H1 (cell line): ENCODE measurements at regions not wholly inside any gene's neighbourhood (a gene's known extent, or its start where the extent isn't known, plus 50 kb on each side); places are given as distances from the start of the nearest gene placed in this dataset.

ENCODE experiments used
- CTCF ChIA-PET: fragments of 300-600 bp; sonication (Branson Sonifier 250); formaldehyde crosslinking; loops from one replicate; lab custom pipeline; 2021; ENCODE audit not compliant: partially characterized antibody; lab: Charles Lee
- POLR2A ChIA-PET: fragments of 300-600 bp; sonication (Branson Sonifier 250); formaldehyde crosslinking; loops from one replicate; lab custom pipeline; 2021; ENCODE audit warnings: inconsistent platforms; ENCODE audit not compliant: partially characterized antibody; lab: Charles Lee
- DNase-seq, 2 experiments: peaks; one replicate each; pipeline versions ENCODE4 v3.0.0 to v3.0.0-alpha.2; 2010 to 2022; ENCODE audit warnings: low spot score in 2 of 2, low read depth in 1 of 2, mixed read lengths in 1 of 2
- FAIRE-seq: peaks from 2 replicates; lab custom pipeline; 2011; peaks lifted over from hg19 to GRCh38; lab: Jason Lieb, UNC
- H2AFZ ChIP-seq: 2 replicates; pipeline ENCODE4 v1.8.1; 2012; ENCODE audit warnings: low read length, inconsistent platforms
- H2AK5ac ChIP-seq: 2 replicates; pipeline ENCODE4 v1.6.1; 2013; ENCODE audit warnings: low read depth, low read length
- H2BK120ac ChIP-seq: replicated peaks from 2 replicates; pipeline ENCODE3; 2013; ENCODE audit warnings: low read depth, low read length, inconsistent platforms
- H2BK12ac ChIP-seq: 2 replicates; pipeline ENCODE4 v1.6.1; 2013; ENCODE audit warnings: low read depth, low read length
- H2BK15ac ChIP-seq: 2 replicates; pipeline ENCODE4 v1.6.1; 2013; ENCODE audit warnings: low read length
- H2BK20ac ChIP-seq: 2 replicates; pipeline ENCODE4 v1.6.1; 2013; ENCODE audit warnings: low read length
- H2BK5ac ChIP-seq: 2 replicates; pipeline ENCODE4 v1.6.1; 2013; ENCODE audit warnings: low read depth, low read length
- H3K14ac ChIP-seq: 2 replicates; pipeline ENCODE4 v1.6.1; 2013; ENCODE audit warnings: inconsistent platforms; ENCODE audit not compliant: insufficient read length
- H3K18ac ChIP-seq: 2 replicates; pipeline ENCODE4 v1.6.1; 2013; ENCODE audit warnings: low read length; ENCODE audit errors: extremely low read depth
- H3K23ac ChIP-seq: 2 replicates; pipeline ENCODE4 v1.6.1; 2013; ENCODE audit warnings: inconsistent platforms; ENCODE audit not compliant: insufficient read length
- H3K23me2 ChIP-seq: 2 replicates; pipeline ENCODE4 v1.6.1; 2013; ENCODE audit warnings: low read depth, low read length
- H3K27ac ChIP-seq: 2 replicates; pipeline ENCODE4 v1.6.1; 2011; ENCODE audit warnings: low read depth, low read length, inconsistent platforms
- H3K27me3 ChIP-seq, 4 experiments: replicated peaks in 1 of 4; 1 replicate in 1 of 4; 2 replicates in 3 of 4; pipeline versions ENCODE4 v1.6.1 to v1.8.1; 2011 to 2013; ENCODE audit warnings: low read length in 3 of 4, mild to moderate bottlenecking in 3 of 4, inconsistent platforms in 2 of 4, mixed read lengths in 2 of 4, moderate library complexity in 1 of 4; ENCODE audit not compliant: control insufficient read depth in 3 of 4, insufficient read depth in 3 of 4; ENCODE audit errors: extremely low read depth in 1 of 4
- H3K36me3 ChIP-seq, 4 experiments: 2 replicates each; pipeline versions ENCODE4 v1.6.1 to v1.8.1; 2011 to 2013; ENCODE audit warnings: mild to moderate bottlenecking in 4 of 4, low read length in 3 of 4, moderate library complexity in 2 of 4, control low read depth in 1 of 4, inconsistent platforms in 1 of 4; ENCODE audit not compliant: insufficient read depth in 4 of 4, control insufficient read depth in 2 of 4
- H3K4ac ChIP-seq: replicated peaks from 2 replicates; pipeline ENCODE3; 2013; ENCODE audit warnings: low read length, low read depth, mixed read lengths, inconsistent platforms; ENCODE audit not compliant: insufficient read length
- H3K4me1 ChIP-seq, 4 experiments: replicated peaks in 1 of 4; 1 replicate in 1 of 4; 2 replicates in 3 of 4; pipeline versions ENCODE4 v1.6.1 to v1.8.1; 2011 to 2013; ENCODE audit warnings: low read length in 3 of 4, inconsistent platforms in 2 of 4, mixed read lengths in 1 of 4; ENCODE audit not compliant: insufficient read depth in 4 of 4, control insufficient read depth in 3 of 4
- H3K4me2 ChIP-seq, 2 experiments: 2 replicates each; pipeline versions ENCODE4 v1.6.1 to v1.8.1; 2011 to 2013; ENCODE audit warnings: low read depth in 2 of 2, low read length in 2 of 2, control low read depth in 1 of 2, inconsistent platforms in 1 of 2, mild to moderate bottlenecking in 1 of 2; ENCODE audit not compliant: insufficient read depth in 1 of 2
- H3K4me3 ChIP-seq, 4 experiments: fragments of 200-600, 300-600 bp in 1 of 4; sonication (generic), shearing (Covaris generic), sonication (Bioruptor Twin) in 1 of 4; 2 replicates each; pipeline versions ENCODE4 v1.5.1 to v1.8.1; 2011 to 2016; ENCODE audit warnings: low read length in 4 of 4, low read depth in 3 of 4, control low read depth in 2 of 4, inconsistent platforms in 2 of 4, mild to moderate bottlenecking in 2 of 4, mixed read lengths in 1 of 4, moderate library complexity in 1 of 4; ENCODE audit not compliant: insufficient read depth in 2 of 4; ENCODE audit errors: extremely low read depth in 1 of 4
- H3K56ac ChIP-seq: replicated peaks from 2 replicates; pipeline ENCODE3; 2013; ENCODE audit warnings: low read depth, mild to moderate bottlenecking, mixed read lengths, low read length, inconsistent platforms; ENCODE audit not compliant: insufficient read length
- H3K79me1 ChIP-seq: 2 replicates; pipeline ENCODE4 v1.6.1; 2013; ENCODE audit warnings: low read depth, low read length, control low read depth
- H3K79me2 ChIP-seq, 2 experiments: 2 replicates each; pipeline versions ENCODE4 v1.6.1 to v1.8.1; 2012 to 2013; ENCODE audit warnings: low read length in 2 of 2, mild to moderate bottlenecking in 2 of 2, inconsistent platforms in 1 of 2; ENCODE audit not compliant: insufficient read depth in 2 of 2, control insufficient read depth in 1 of 2
- H3K9ac ChIP-seq, 4 experiments: replicated peaks in 1 of 4; 1 replicate in 1 of 4; 2 replicates in 3 of 4; pipeline versions ENCODE4 v1.6.1 to v1.8.1; 2011 to 2013; ENCODE audit warnings: low read depth in 3 of 4, low read length in 3 of 4, control low read depth in 2 of 4, mild to moderate bottlenecking in 2 of 4, moderate library complexity in 2 of 4, inconsistent platforms in 1 of 4; ENCODE audit errors: extremely low read depth in 1 of 4
- H3K9me3 ChIP-seq, 2 experiments: 2 replicates each; pipeline versions ENCODE4 v1.6.1 to v1.8.1; 2012 to 2013; ENCODE audit warnings: mild to moderate bottlenecking in 2 of 2, moderate library complexity in 2 of 2, control low read depth in 1 of 2, inconsistent platforms in 1 of 2, low read depth in 1 of 2, low read length in 1 of 2, mixed read lengths in 1 of 2; ENCODE audit not compliant: insufficient read depth in 2 of 2
- H4K20me1 ChIP-seq, 2 experiments: replicated peaks in 1 of 2; 2 replicates each; pipeline versions ENCODE3 to v1.8.1; 2011 to 2013; ENCODE audit warnings: inconsistent platforms in 2 of 2, low read length in 2 of 2, mild to moderate bottlenecking in 1 of 2; ENCODE audit not compliant: insufficient read depth in 2 of 2, control insufficient read depth in 1 of 2
- H4K5ac ChIP-seq: 2 replicates; pipeline ENCODE4 v1.6.1; 2013; ENCODE audit warnings: low read length, low read depth, mixed read lengths, inconsistent platforms; ENCODE audit not compliant: insufficient read length
- H4K8ac ChIP-seq: 2 replicates; pipeline ENCODE4 v1.8.0; 2013; ENCODE audit warnings: mild to moderate bottlenecking, moderate library complexity, low read length, inconsistent platforms; ENCODE audit not compliant: insufficient read depth; ENCODE audit errors: extremely low read depth
- H4K91ac ChIP-seq: replicated peaks from 2 replicates; pipeline ENCODE3; 2013; ENCODE audit warnings: low read length, mixed read lengths, inconsistent platforms; ENCODE audit not compliant: insufficient read length
- BCL11A ChIP-seq, 2 experiments: IDR thresholded peaks; one replicate each; pipeline ENCODE4 v1.6.1; 2011; ENCODE audit warnings: low read depth in 2 of 2, low read length in 2 of 2, mild to moderate bottlenecking in 2 of 2
- BRCA1 ChIP-seq: IDR thresholded peaks from 2 replicates; pipeline ENCODE4 v1.6.1; 2012; ENCODE audit warnings: low read depth, low read length, improper control_type of control experiment
- CBX8 ChIP-seq: fragments of 300-800, 300-1000 bp; sonication (generic); IDR thresholded peaks from 2 replicates; pipeline ENCODE4 v1.7.1; 2016; ENCODE audit warnings: low read depth, low read length, borderline replicate concordance
- CHD2 ChIP-seq: IDR thresholded peaks from 2 replicates; pipeline ENCODE4 v1.6.1; 2012; ENCODE audit warnings: low read length, improper control_type of control experiment
- CTBP2 ChIP-seq: IDR thresholded peaks from 2 replicates; pipeline ENCODE4 v1.7.0; 2011; ENCODE audit warnings: borderline replicate concordance, mild to moderate bottlenecking, moderate library complexity, mixed read lengths, low read length; ENCODE audit not compliant: insufficient read depth, insufficient read length
- HDAC2 ChIP-seq, 2 experiments: fragments of 300-600 bp in 1 of 2; sonication (generic) in 1 of 2; IDR thresholded peaks; 2 replicates each; pipeline ENCODE4 v1.6.1; 2011 to 2012; ENCODE audit warnings: low read depth in 2 of 2, low read length in 2 of 2, mild to moderate bottlenecking in 2 of 2, moderate library complexity in 2 of 2, borderline replicate concordance in 1 of 2, inconsistent platforms in 1 of 2
- JUN ChIP-seq: IDR thresholded peaks from 2 replicates; pipeline ENCODE4 v1.6.1; 2011; ENCODE audit warnings: low read depth, mild to moderate bottlenecking, improper control_type of control experiment, low read length
- MAFK ChIP-seq: IDR thresholded peaks from 2 replicates; pipeline ENCODE4 v1.6.1; 2012; ENCODE audit warnings: low read depth, mild to moderate bottlenecking, improper control_type of control experiment, low read length
- POU5F1 ChIP-seq: IDR thresholded peaks from 2 replicates; pipeline ENCODE4 v1.6.1; 2011; ENCODE audit warnings: low read depth, mild to moderate bottlenecking, low read length, moderate library complexity
- SIN3A ChIP-seq, 2 experiments: IDR thresholded peaks in 1 of 2; conservative IDR thresholded peaks in 1 of 2; 2 replicates each; pipeline ENCODE4 v1.6.1; 2011 to 2012; ENCODE audit warnings: low read length in 2 of 2, improper control_type of control experiment in 1 of 2, low read depth in 1 of 2, mild to moderate bottlenecking in 1 of 2
- SUZ12 ChIP-seq: fragments of 200-600 bp; sonication (generic); IDR thresholded peaks from 2 replicates; pipeline ENCODE4 v1.6.1; 2012; ENCODE audit warnings: mild to moderate bottlenecking, inconsistent platforms, low read length, moderate library complexity, mixed read lengths
- TAF7 ChIP-seq: optimal IDR thresholded peaks from 2 replicates; pipeline ENCODE3; 2011; ENCODE audit warnings: low read depth, mild to moderate bottlenecking, inconsistent platforms, low read length, moderate library complexity, borderline replicate concordance
- WGBS, 2 experiments: shearing (Covaris generic) in 1 of 2; methylation state at CpG; one replicate each; pipeline versions ENCODE4 v1.1.6 to v1.1.7; 2013 to 2015; ENCODE audit warnings: low lambda C conversion rate in 2 of 2, mixed read lengths in 2 of 2, inconsistent platforms in 1 of 2, low coverage in 1 of 2, missing lambda C conversion rate in 1 of 2; ENCODE audit not compliant: insufficient replicate concordance in 2 of 2, insufficient coverage in 1 of 2, insufficient read length in 1 of 2; ENCODE audit errors: extremely low coverage in 1 of 2, missing lambda C conversion rate in 1 of 2; 5-methylcytosine and 5-hydroxymethylcytosine counted together

DNA sequence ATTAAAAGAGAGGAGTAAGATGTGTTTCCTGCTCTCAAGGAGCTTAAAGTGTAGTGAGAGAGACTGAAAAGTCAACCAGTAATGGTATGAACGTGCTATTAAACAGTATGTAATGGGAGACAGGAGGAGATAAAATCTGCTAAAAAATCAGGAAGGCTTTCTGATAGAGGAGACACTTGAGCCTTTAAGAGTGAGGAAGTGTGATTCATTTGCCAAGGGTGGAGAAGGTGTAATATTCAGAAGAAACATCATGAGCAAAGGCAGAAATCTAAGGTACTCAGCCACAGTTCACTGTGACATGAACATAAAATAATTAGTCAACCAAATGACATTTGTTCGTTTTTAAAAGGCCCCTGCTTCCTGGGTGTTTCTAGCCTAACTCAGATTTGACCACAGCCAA lies 137.8 kb upstream of the SKOR2 start:
- FAIRE-seq = no peak
- H2BK15ac ChIP-seq = no peak overlapping the region
- no peaks in the 10 kb centered on the region for H3K9me3 ChIP-seq
- H3K23me2 ChIP-seq = no peaks in the 10 kb centered on the region
- TF ChIP-seq POU5F1 (no peak), SUZ12 (no peak), TAF7 (no peak), CTBP2 (no peak), SIN3A (conservative IDR thresholded peaks at IDR 0.05 in 1 of 2, IDR thresholded peaks at IDR 0.05 in 1 of 2; ENCODE audit: low read depth in 1 of 2, low read length in 2 of 2) (no peak), HDAC2 (IDR thresholded peaks at IDR 0.05; ENCODE audit: borderline replicate concordance in 1 of 2, low read depth in 2 of 2, low read length in 2 of 2) (no peak), MAFK (no peak), CHD2 (no peak), BCL11A (IDR thresholded peaks at IDR 0.05; ENCODE audit: low read depth in 2 of 2, low read length in 2 of 2) (no peak), JUN (no peak), CBX8 (no peak), BRCA1 (no peak)
- H4K20me1 ChIP-seq = no peaks in the 10 kb centered on the region
- no peak overlapping the region for H3K23ac ChIP-seq
- H3K4me3 ChIP-seq = no peak overlapping the region
- H2BK5ac ChIP-seq = no peak overlapping the region
- H3K79me2 ChIP-seq = no peaks in the 10 kb centered on the region
- H2BK20ac ChIP-seq = no peak overlapping the region
- H2BK12ac ChIP-seq = no peak overlapping the region
- H2BK120ac ChIP-seq = no peak overlapping the region
- no peak overlapping the region for H4K5ac ChIP-seq
- no peak overlapping the region for H3K18ac ChIP-seq
- no peak overlapping the region for H2AK5ac ChIP-seq
- H3K79me1 ChIP-seq = no peaks in the 10 kb centered on the region
- no peaks in the 10 kb centered on the region; a peak in 1 of 7 replicates for H3K27me3 ChIP-seq
- H3K9ac ChIP-seq = no peak overlapping the region
- H3K4me2 ChIP-seq = no peak overlapping the region
- H3K4me1 ChIP-seq = no peaks in the 10 kb centered on the region
- no peak overlapping the region for H4K91ac ChIP-seq
- H3K14ac ChIP-seq = no peak overlapping the region
- H3K36me3 ChIP-seq = no peaks in the 10 kb centered on the region
- H3K56ac ChIP-seq = no peak overlapping the region
- no peak for DNase-seq
- H4K8ac ChIP-seq = no peak overlapping the region
- H3K27ac ChIP-seq = no peak overlapping the region
- ChIA-PET POLR2A (no interaction called here), CTCF (interaction anchor here (1.0 to 1.3 kb wide), 3 partner anchors 9 to 127 kb away, joined by 3 to 4 read pairs (median 3); no protein-coding TSS in a partner anchor)
- no peak overlapping the region for H3K4ac ChIP-seq
- H2AFZ ChIP-seq = no peak overlapping the region
- 74% methylated on average over 2 of the region's 2 CpGs; no CpG with 5 or more reads in 1 of the 2 experiments for WGBS, 2 experiments
